ENCODE measurements at regions not wholly inside any gene's neighbourhood (a gene's known extent, or its start where the extent isn't known, plus 50 kb on each side); places are given as distances from the start of the nearest gene placed in this dataset.

GRCh38 chr5:158123595-158123994 is 264.6 kb upstream of the CLINT1 start:
- no peak overlapping the region for H3K4me3 ChIP-seq
- no peaks in the 10 kb centered on the region for H3K36me3 ChIP-seq
- H3K27ac ChIP-seq, result no peak overlapping the region
- no peaks in the 10 kb centered on the region for H3K9me3 ChIP-seq
- no peaks in the 10 kb centered on the region for H3K4me1 ChIP-seq
- no peak for TF ChIP-seq POLR2A (IDR thresholded peaks at IDR 0.05)
- H3K27me3 ChIP-seq, result no peaks in the 10 kb centered on the region
- DNase-seq, result no peak

- DNase-seq, result no peak
- no peaks in the 10 kb centered on the region for H3K9me3 ChIP-seq
- TF ChIP-seq POLR2A (IDR thresholded peaks at IDR 0.05) (no peak), CTCF (IDR thresholded peaks at IDR 0.05) (no peak)
- H3K36me3 ChIP-seq, result no peaks in the 10 kb centered on the region
- H3K27ac ChIP-seq, result no peak overlapping the region
- no peak overlapping the region for H3K4me3 ChIP-seq
- no peaks in the 10 kb centered on the region for H3K27me3 ChIP-seq
- H3K4me1 ChIP-seq, result no peaks in the 10 kb centered on the region
Observed at GRCh38 chr5:158121678-158122077, 262.7 kb upstream of the CLINT1 start.

- no peak for TF ChIP-seq CTCF (IDR thresholded peaks at IDR 0.05)
- TF ChIP-seq POLR2A (IDR thresholded peaks at IDR 0.05), result no peak
- Histone ChIP-seq H3K27me3 (no peaks in the 10 kb centered on the region), H3K36me3 (no peaks in the 10 kb centered on the region), H3K27ac (no peak overlapping the region), H3K9me3 (no peaks in the 10 kb centered on the region), H3K4me3 (no peak overlapping the region), H3K4me1 (no peaks in the 10 kb centered on the region)
- DNase-seq, result no peak
Observed at GRCh38 chr5:158120760-158121159, 261.8 kb upstream of the CLINT1 start.

- H3K27me3 ChIP-seq, result no peaks in the 10 kb centered on the region
- H3K9me3 ChIP-seq, result no peaks in the 10 kb centered on the region
- TF ChIP-seq POLR2A (IDR thresholded peaks at IDR 0.05) (no peak), CTCF (IDR thresholded peaks at IDR 0.05) (no peak)
- no peaks in the 10 kb centered on the region for H3K36me3 ChIP-seq
- H3K4me3 ChIP-seq, result no peak overlapping the region
- no peak overlapping the region for H3K27ac ChIP-seq
- no peaks in the 10 kb centered on the region for H3K4me1 ChIP-seq
- DNase-seq, result no peak
Observed at GRCh38 chr5:158119961-158120723, 261.2 kb upstream of the CLINT1 start.

- no peak overlapping the region for H3K27ac ChIP-seq
- H3K9me3 ChIP-seq, result no peaks in the 10 kb centered on the region
- H3K4me1 ChIP-seq, result no peaks in the 10 kb centered on the region
- DNase-seq, result no peak
- H3K27me3 ChIP-seq, result no peaks in the 10 kb centered on the region
- H3K4me3 ChIP-seq, result no peak overlapping the region
- TF ChIP-seq CTCF (IDR thresholded peaks at IDR 0.05) (no peak), POLR2A (IDR thresholded peaks at IDR 0.05) (no peak)
- H3K36me3 ChIP-seq, result no peaks in the 10 kb centered on the region
Observed at GRCh38 chr5:158117467-158118160, 258.7 kb upstream of the CLINT1 start.

- no peaks in the 10 kb centered on the region for H3K36me3 ChIP-seq
- TF ChIP-seq CTCF (IDR thresholded peaks at IDR 0.05) (no peak), POLR2A (IDR thresholded peaks at IDR 0.05) (no peak)
- no peak for DNase-seq
- no peaks in the 10 kb centered on the region for H3K27me3 ChIP-seq
- H3K4me3 ChIP-seq, result no peak overlapping the region
- H3K27ac ChIP-seq, result no peak overlapping the region
- H3K9me3 ChIP-seq, result no peaks in the 10 kb centered on the region
- H3K4me1 ChIP-seq, result no peaks in the 10 kb centered on the region
Observed at GRCh38 chr5:158116965-158117364, 258.0 kb upstream of the CLINT1 start.

All from Peyer's patch (tissue), 4 donors.